ENCODE measurements at regions not wholly inside any gene's neighbourhood (a gene's known extent, or its start where the extent isn't known, plus 50 kb on each side); places are given as distances from the start of the nearest gene placed in this dataset.

DNA sequence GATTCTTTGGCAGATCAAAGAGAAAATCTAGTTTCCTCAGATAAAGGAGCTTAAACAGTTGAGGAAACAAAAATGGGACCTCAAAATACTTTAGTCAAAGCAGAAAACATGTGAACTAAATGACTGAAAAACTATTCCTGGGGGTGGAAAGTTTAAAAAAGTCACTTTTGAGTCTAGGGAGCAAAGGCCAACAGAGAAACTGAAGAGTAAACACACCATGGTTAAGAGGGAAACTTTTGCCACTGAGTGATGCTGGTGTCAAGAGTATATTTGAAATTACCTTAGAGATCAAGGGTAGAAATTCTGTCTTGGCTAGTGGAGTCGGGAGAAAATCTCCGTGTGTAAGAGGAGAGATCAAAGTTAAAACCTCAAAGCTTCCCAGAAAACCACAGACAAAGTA lies 501.2 kb upstream of the ADGRL4 start:
- TF ChIP-seq CTCF (IDR thresholded peaks at IDR 0.05; ENCODE audit: control extremely low read depth in 1 of 3, insufficient read depth in 1 of 3, low read depth in 1 of 3, low read length in 3 of 3) (no peak), TBP (IDR thresholded peaks at IDR 0.05; ENCODE audit: low read depth, low read length) (no peak), MAFK (IDR thresholded peaks at IDR 0.05; ENCODE audit: low read depth, low read length) (no peak), ATF2 (IDR thresholded peaks at IDR 0.05; ENCODE audit: low read length) (no peak), POLR2A (IDR thresholded peaks at IDR 0.05; ENCODE audit: control extremely low read depth in 1 of 2, low read depth in 2 of 2, low read length in 2 of 2) (no peak), POLR2AphosphoS5 (IDR thresholded peaks at IDR 0.05; ENCODE audit: low read depth, low read length) (no peak), JUND (IDR thresholded peaks at IDR 0.05; ENCODE audit: low read length) (no peak), EGR1 (IDR thresholded peaks at IDR 0.05; ENCODE audit: borderline replicate concordance, low read depth, low read length) (no peak), RFX5 (IDR thresholded peaks at IDR 0.05; ENCODE audit: borderline replicate concordance, low read depth, low read length) (no peak), ATF3 (IDR thresholded peaks at IDR 0.05; ENCODE audit: insufficient read depth, low read depth, low read length) (no peak), CEBPB (IDR thresholded peaks at IDR 0.05; ENCODE audit: low read depth, low read length) (no peak)

Data from H1 (cell line).